Adipocyte (in vitro differentiated cells): ENCODE measurements at regions not wholly inside any gene's neighbourhood (a gene's known extent, or its start where the extent isn't known, plus 50 kb on each side); places are given as distances from the start of the nearest gene placed in this dataset.
"Not testable (repeated sequence)": the region's sequence is repeated elsewhere in the genome, so short reads cannot be mapped to it uniquely, and the experiment has no call there.

Experiments
- DNase-seq: peaks from one replicate; pipeline ENCODE4 v3.0.0-alpha.2; 2015; ENCODE audit warnings: low read depth
- H3K27me3 ChIP-seq: replicated peaks from 2 replicates; pipeline ENCODE4 v1.7.0; 2013; ENCODE audit warnings: mild to moderate bottlenecking, low read length, moderate library complexity; ENCODE audit not compliant: control insufficient read depth, insufficient read depth
- H3K36me3 ChIP-seq: 2 replicates; pipeline ENCODE4 v1.7.0; 2013; ENCODE audit warnings: low read length, mild to moderate bottlenecking, moderate library complexity; ENCODE audit not compliant: control insufficient read depth, insufficient read depth, severe bottlenecking
- H3K4me1 ChIP-seq: 2 replicates; pipeline ENCODE4 v1.7.0; 2013; ENCODE audit warnings: mild to moderate bottlenecking, low read length, moderate library complexity; ENCODE audit not compliant: control insufficient read depth, insufficient read depth
- H3K4me3 ChIP-seq: 2 replicates; pipeline ENCODE4 v1.7.0; 2013; ENCODE audit warnings: mild to moderate bottlenecking, low read length, moderate library complexity
- H3K9ac ChIP-seq: 2 replicates; pipeline ENCODE4 v1.7.0; 2013; ENCODE audit warnings: mild to moderate bottlenecking, low read length, moderate library complexity
- H3K9me3 ChIP-seq: 2 replicates; pipeline ENCODE4 v1.7.0; 2013; ENCODE audit warnings: mild to moderate bottlenecking, low read length, moderate library complexity; ENCODE audit not compliant: control insufficient read depth

- Histone ChIP-seq H3K9me3 (no peaks in the 10 kb centered on the region), H3K27me3 (peaks cover 14% of the 10 kb centered on the region), H3K9ac (no peak overlapping the region), H3K36me3 (no peaks in the 10 kb centered on the region), H3K4me3 (no peak overlapping the region), H3K4me1 (peaks cover 6% of the 10 kb centered on the region)
- DNase-seq = no peak
Observed at GRCh38 chr6:159398633-159399032, 229.4 kb downstream of the FNDC1 start.

- Histone ChIP-seq H3K9ac (no peak overlapping the region), H3K27me3 (peaks cover 14% of the 10 kb centered on the region), H3K4me1 (peaks cover 6% of the 10 kb centered on the region), H3K4me3 (no peak overlapping the region), H3K9me3 (no peaks in the 10 kb centered on the region), H3K36me3 (no peaks in the 10 kb centered on the region)
- DNase-seq = no peak
Observed at GRCh38 chr6:159397753-159398152, 228.6 kb downstream of the FNDC1 start.

- no peak for DNase-seq
- Histone ChIP-seq H3K36me3 (no peaks in the 10 kb centered on the region), H3K9me3 (no peaks in the 10 kb centered on the region), H3K9ac (no peak overlapping the region), H3K27me3 (peaks cover 5% of the 10 kb centered on the region), H3K4me3 (no peak overlapping the region), H3K4me1 (peaks cover 14% of the 10 kb centered on the region)
Observed at GRCh38 chr6:159395609-159396008, 226.4 kb downstream of the FNDC1 start.

GRCh38 chr6:159392695-159393094 lies 223.5 kb downstream of the FNDC1 start:
- H3K27me3 ChIP-seq, H3K36me3 ChIP-seq, DNase-seq, H3K9ac ChIP-seq, H3K9me3 ChIP-seq, H3K4me3 ChIP-seq: not testable (repeated sequence)
- H3K4me1 ChIP-seq = peaks cover 24% of the 10 kb centered on the region

- peak overlapping the region; percentile 27 for H3K9ac ChIP-seq
- no peak for DNase-seq
- no peak overlapping the region for H3K4me3 ChIP-seq
- H3K36me3 ChIP-seq = no peaks in the 10 kb centered on the region
- peaks cover 23% of the 10 kb centered on the region for H3K4me1 ChIP-seq
- no peaks in the 10 kb centered on the region for H3K9me3 ChIP-seq
- H3K27me3 ChIP-seq = peaks cover 2% of the 10 kb centered on the region
Observed at GRCh38 chr6:159390381-159390780, 221.2 kb downstream of the FNDC1 start.

GRCh38 chr6:159389695-159390094 lies 220.5 kb downstream of the FNDC1 start:
- no peaks in the 10 kb centered on the region for H3K9me3 ChIP-seq
- DNase-seq = no peak
- no peak overlapping the region for H3K4me3 ChIP-seq
- peaks cover 18% of the 10 kb centered on the region for H3K4me1 ChIP-seq
- H3K36me3 ChIP-seq = no peaks in the 10 kb centered on the region
- H3K9ac ChIP-seq = no peak overlapping the region
- H3K27me3 ChIP-seq = peaks cover 2% of the 10 kb centered on the region

- Histone ChIP-seq H3K36me3 (no peaks in the 10 kb centered on the region), H3K4me3 (no peak overlapping the region), H3K27me3 (peaks cover 7% of the 10 kb centered on the region), H3K9ac (no peak overlapping the region), H3K9me3 (no peaks in the 10 kb centered on the region), H3K4me1 (peaks cover 33% of the 10 kb centered on the region)
- no peak for DNase-seq
Observed at GRCh38 chr6:159380114-159380513, 210.9 kb downstream of the FNDC1 start.

- peak; percentile 3 for DNase-seq
- Histone ChIP-seq H3K27me3 (peaks cover 7% of the 10 kb centered on the region), H3K4me3 (peak overlapping the region; percentile 57), H3K9ac (no peak overlapping the region), H3K9me3 (no peaks in the 10 kb centered on the region), H3K4me1 (peaks cover 33% of the 10 kb centered on the region), H3K36me3 (no peaks in the 10 kb centered on the region)
Observed at GRCh38 chr6:159378411-159379328, 209.5 kb downstream of the FNDC1 start.

- DNase-seq = peak; percentile 2
- Histone ChIP-seq H3K9ac (no peak overlapping the region), H3K27me3 (peaks cover 7% of the 10 kb centered on the region)
Observed at GRCh38 chr6:159376516-159377158, 207.4 kb downstream of the FNDC1 start.

GRCh38 chr6:159375014-159375413 lies 205.8 kb downstream of the FNDC1 start:
- H3K4me1 ChIP-seq = peaks cover 33% of the 10 kb centered on the region
- H3K9me3 ChIP-seq = peaks cover 9% of the 10 kb centered on the region
- no peak overlapping the region for H3K4me3 ChIP-seq
- H3K36me3 ChIP-seq = no peaks in the 10 kb centered on the region
- peaks cover 7% of the 10 kb centered on the region for H3K27me3 ChIP-seq
- no peak for DNase-seq
- no peak overlapping the region for H3K9ac ChIP-seq

More at GRCh38 chr6:159376516-159377158, 207.4 kb downstream of the FNDC1 start:
- no peaks in the 10 kb centered on the region for H3K36me3 ChIP-seq
- no peaks in the 10 kb centered on the region for H3K9me3 ChIP-seq
- peaks cover 33% of the 10 kb centered on the region for H3K4me1 ChIP-seq
- peak overlapping the region; percentile 10 for H3K4me3 ChIP-seq

GRCh38 chr6:159373670-159374069 lies 204.5 kb downstream of the FNDC1 start:
- H3K4me1 ChIP-seq = peaks cover 28% of the 10 kb centered on the region
- H3K9me3 ChIP-seq = peaks cover 22% of the 10 kb centered on the region
- peaks cover 7% of the 10 kb centered on the region for H3K27me3 ChIP-seq
- H3K9ac ChIP-seq = no peak overlapping the region
- no peak for DNase-seq
- no peaks in the 10 kb centered on the region for H3K36me3 ChIP-seq
- no peak overlapping the region for H3K4me3 ChIP-seq
